GM19455 (cell line): ENCODE measurements at regions not wholly inside any gene's neighbourhood (a gene's known extent, or its start where the extent isn't known, plus 50 kb on each side); places are given as distances from the start of the nearest gene placed in this dataset.

ENCODE experiments used
- ATAC-seq: cut with Tn5 transposase; IDR thresholded peaks from one replicate; pipeline ENCODE4 v1.9.1; 2021; ENCODE audit not compliant: unreplicated experiment

DNA sequence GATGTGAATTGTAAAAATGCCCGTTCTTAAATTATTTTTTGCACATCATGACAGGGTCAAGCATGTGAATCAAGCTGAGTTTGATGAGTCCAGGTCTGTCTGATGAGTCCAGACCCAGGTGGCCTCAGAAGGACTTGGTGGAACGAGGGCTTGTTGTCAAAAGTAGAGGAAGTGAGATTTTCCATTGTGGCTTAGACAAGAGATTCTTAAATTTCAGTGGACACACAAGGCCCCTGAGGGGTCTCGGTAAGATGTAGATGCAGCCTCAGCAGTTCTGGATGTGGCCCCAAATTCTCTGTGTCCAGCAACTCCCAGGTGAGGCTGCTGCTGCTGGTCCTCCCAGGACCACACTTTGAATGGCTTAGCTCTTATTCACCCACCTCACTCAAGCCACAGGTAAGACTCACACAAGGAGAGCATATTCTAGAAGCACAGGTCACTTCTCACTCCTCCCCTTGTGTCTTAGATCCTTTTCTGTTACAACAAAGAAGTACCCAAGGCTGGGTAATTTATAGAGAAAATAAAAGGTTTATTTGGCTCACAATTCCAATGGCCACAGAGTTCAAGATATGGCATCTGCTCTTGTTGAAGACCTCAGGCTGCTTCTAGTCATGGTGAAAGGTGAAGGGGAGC lies 98.8 kb downstream of the GGTLC2 start:
- no peak for ATAC-seq

DNA sequence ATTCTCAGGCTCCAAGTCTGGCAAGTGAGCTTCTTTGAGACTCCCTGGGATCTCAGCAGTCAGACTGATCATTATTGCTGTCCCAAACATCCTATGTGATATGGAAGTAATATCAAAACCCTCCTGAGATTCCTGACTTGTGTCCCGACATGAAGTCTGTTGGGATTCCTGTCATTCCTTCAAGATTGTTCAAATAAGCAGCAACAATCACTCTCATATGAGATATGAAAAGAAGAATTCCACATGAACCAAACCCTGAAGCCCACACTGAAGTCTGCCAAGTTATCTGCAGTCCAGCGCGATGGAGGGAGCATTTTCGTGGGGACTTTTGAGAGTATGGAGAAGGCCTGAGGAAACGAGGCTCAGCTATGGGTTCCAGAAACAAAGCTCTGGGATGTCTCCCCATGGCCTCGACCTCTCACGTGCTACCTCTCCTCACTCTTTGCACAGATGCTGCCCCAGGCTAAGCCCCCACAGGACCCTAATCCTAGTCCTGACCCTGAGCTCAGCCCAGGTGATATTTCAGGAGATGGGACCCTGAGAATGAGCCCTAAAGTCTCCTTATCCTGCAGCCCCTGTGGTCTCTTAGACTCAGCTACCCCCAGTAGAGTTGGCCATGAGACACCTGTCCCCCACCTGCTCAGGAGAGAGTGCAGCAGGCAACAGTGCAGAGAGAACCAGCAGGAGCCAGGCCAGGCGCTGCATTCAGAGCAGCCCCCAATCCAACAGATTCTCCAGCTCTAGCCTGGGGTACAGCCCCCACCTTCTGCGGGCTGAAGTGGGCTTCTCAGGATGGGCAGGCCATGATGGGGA lies 100.2 kb downstream of the GGTLC2 start:
- no peak for ATAC-seq

DNA sequence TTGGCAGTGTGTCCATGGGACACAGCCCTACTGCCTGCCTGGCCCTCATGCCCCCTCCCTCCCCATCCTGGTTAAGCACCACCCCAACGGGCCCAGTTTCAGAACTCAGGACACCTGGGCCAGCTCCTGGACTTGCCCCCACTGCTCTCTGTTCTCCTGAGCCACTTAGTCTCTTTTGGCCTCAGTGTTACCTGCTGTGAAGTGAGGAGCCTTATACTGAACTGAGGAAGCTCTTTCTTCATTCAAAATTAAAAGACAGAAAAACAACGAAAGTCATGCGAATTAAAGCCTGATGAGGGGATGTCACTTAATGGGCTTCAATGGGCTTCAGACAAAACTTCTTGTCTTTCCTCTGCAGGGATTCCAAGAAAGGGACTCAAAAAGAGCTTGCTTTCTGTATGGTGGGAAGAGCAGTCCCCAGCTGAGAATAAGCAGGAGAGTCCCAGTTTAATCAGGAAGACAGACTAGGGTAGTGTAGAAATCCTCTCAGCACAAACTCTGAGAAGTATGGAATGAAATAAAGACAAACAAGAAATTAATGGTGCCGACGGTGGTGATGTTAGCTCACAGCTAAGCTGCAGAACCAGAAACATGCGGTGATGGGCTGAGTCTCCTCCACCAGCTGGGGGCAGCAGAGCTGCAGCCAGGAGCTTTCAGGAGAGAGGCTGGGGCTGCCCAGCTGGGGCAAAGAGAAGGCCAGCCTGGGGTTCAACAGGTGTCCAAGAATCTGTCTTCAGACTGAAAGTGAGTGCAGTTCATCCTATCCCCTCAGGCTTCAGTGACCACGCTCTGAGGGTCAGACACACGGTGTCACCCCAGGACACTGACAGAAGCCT lies 101.0 kb downstream of the GGTLC2 start:
- no peak for ATAC-seq

DNA sequence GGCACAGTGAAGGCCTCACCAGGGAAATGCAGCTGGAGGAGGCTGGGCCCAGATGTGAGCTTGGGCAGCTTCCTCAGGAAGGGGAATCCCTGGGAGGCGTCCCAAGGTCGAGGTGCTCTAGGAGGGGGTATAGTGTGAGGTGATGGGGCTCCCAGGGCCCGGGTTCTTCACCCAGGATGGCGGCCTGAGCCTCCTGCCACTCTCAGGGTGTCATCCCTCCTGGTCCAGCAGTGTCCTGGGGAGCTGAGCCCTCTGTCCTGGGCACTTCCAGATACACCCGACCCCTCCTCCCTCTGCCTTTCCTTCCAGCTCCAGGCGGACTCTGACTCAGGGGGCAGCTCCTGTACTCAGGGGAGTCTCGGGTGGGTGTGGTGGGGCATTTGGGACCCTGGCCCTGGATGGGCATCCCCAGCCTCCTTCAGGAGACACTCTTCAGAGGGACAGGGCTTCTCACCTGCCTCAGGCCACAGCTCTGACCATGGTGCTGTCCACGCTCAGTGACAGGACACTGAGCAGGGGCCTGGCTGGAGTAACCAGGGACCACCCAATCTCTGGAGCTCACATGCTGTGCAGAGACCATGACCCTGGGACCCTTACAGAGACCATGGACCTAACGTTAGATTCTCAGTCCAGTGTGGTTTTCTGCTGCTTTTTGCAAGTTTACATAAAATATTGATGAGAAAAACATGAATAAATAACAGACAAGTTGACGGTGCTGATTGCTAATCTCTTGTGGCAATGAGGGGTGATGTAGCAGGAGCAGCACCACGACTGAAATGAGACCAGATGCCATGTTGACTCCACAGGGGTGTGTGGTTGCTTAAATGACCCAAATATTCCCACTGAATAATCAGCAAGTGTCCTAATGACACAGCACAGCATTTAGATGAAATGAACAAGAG lies 101.9 kb downstream of the GGTLC2 start:
- ATAC-seq: no peak

DNA sequence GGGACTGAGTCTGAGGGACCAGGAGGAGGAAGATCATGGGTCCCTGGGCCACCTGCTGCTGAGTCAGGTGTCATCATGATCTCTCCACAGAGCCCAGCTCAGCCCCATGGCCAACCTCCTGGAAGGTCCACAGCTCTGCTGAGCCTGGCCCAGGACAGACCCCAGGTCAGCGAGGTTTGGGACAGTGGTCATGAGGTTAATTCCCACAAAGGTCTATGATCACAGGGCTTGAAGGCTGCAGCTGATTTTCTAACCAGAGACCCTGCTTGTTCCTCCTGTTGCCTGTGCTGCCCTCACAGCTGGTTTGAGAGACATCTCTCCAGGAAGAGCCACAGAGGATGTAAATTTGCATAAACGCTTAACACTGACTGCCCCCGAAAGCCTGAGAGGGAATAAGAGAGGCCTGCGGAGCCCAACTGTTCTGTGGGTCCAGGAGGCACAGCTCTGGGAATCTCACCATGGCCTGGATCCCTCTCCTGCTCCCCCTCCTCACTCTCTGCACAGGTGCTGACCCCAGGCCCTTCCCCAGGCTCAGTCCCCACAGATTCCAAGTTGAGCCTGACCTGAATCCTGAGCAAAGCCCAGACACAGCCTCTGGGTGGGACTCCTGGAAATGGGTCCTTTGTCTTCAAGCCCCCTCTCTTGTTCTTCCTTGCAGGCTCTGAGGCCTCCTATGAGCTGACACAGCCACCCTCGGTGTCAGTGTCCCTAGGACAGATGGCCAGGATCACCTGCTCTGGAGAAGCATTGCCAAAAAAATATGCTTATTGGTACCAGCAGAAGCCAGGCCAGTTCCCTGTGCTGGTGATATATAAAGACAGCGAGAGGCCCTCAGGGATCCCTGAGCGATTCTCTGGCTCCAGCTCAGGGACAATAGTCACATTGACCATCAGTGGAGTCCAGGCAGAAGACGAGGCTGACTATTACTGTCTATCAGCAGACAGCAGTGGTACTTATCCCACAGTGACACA lies 102.8 kb downstream of the GGTLC2 start:
- peak; percentile 64 for ATAC-seq

DNA sequence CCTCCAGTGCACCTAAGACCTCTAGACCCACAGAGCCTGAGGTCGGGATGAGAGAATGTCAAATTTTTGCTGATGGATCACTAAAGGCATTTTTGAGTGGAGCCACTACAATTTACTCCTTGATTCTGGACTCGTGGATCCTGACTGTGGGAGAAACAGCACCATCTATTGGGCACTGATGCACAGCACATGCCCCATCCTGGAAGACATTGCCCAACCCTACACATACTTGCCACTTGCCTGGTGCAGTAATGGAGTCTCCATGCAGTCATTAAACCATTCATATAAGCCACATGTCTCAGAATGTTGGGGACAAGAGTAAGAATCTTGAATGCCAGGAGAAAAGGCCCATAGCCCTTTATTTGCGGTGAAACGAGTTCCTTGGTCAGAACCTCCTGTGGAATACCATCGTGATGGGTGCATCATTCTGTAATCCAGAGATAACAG lies 103.9 kb downstream of the GGTLC2 start:
- no peak for ATAC-seq

DNA sequence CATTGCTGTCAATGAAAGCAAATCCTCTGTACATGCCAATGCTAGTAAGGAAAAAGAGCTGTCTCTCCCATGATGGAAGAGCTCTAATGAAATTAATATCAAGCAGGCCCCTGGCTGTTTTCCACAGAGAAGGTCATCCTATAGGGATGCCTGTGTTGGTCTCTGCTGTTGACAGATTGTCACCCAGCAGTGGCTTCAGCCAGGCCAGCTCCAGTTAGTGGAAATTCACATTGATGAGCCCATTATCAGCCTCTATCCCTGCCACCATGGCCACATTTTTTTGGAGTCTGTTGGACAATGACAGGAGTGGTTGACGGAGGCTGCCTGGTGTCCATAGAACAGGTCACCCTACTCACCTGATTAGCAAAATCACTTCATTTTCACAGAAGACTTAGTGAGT lies 104.3 kb downstream of the GGTLC2 start:
- no peak for ATAC-seq

DNA sequence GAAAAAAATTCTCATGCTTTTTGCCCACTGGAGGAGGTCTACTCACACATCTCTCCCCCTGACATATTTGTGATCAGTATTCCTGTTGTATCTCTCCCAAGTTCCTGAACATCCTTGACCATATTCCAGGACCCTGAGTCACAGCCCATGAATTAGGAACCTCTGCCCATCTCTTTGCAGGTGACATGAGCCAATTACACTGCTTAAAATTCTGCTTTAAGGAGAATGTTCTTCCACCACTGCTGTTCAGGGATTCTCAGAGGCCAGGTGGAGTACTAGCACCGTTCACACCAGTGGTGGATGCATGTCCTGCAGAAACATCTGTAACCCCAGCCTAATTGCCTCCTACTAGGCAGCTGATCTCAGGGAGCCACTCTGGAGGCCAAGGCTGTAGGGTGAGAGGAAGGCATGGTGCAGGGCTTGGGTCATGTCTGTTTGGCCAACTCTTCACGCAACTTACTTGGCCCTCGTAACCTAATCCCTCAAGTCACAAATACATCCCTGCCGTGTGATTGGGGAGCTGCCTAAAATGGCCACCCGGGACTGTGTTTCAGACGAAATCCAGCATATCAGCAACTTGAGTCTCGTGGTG lies 104.8 kb downstream of the GGTLC2 start:
- no peak for ATAC-seq

DNA sequence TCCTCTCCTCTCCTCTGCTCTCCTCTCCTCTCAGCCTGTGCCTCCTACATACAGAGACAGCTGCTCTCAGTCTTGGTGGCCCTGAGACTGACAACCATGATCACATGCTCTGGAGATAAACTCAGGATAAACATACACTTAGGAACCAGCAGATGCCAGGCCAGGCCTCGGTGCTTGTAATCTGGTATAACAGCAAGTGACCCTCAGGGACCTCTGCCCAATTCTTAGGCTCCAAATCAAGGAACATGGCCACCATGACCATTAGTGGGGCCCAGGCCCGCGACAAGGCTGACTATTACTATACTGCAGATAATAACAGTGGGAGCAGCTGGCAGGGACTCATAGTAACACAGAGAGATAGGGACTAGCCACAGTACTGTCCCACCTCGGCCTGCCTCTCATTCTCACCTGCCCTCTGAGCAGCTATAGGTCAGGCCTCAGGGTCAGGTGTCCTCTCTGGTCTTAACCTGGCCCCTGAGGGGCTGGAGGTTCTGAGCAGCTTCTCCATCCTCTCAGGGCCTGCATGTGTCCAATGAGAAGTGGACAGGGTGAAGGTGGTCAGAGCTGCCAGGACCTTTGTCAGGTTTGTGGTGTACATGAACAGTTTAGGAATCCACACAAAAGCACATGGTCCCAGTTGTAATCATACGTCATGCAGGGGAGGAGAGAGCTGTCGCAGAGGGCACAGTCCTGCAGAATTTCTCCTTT lies 106.1 kb downstream of the GGTLC2 start:
- ATAC-seq: no peak

DNA sequence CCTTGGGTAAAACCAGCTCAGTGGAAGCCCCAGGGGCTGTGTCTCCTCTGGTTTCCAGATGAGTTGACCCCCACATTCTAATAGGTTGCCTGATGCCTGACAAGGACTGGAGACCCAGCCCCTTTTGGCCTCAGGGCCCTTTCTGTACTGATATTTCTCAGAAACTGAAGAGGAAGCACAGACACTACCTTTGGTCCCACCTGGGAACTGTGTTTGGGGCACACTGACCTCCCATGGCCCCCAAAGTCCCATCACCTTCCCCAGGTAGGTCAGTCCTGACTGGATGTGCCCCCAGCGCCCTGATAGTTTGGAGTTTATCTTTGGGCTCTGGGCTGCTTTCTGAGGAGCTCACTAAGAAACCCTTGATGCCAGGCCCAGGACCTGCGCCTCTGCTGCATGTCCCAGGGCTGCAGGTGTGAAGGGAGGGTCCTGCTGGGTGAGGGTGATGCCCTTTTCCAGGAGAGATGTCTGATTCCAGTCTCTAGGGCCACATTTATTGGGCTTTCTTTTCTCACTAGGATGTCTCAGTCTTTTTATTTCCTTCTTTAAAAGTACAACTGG lies 106.7 kb downstream of the GGTLC2 start:
- ATAC-seq: no peak

DNA sequence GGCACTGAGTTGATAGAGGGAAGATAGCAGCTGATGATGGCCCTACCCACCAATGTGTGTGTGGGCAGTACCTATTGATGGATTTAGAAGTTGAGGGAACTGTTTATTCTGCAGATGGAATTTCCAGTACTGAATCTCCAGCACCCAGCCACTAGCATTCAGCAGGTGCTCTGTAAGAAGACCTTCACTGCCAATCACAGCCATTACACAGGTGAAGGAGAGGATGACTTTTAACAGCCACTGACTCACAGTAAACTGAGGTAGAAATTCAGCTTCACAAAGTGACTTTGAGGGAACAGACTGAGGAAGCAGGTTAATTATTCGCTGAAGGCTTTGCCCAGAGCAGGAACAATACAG lies 107.8 kb downstream of the GGTLC2 start:
- ATAC-seq: no peak

DNA sequence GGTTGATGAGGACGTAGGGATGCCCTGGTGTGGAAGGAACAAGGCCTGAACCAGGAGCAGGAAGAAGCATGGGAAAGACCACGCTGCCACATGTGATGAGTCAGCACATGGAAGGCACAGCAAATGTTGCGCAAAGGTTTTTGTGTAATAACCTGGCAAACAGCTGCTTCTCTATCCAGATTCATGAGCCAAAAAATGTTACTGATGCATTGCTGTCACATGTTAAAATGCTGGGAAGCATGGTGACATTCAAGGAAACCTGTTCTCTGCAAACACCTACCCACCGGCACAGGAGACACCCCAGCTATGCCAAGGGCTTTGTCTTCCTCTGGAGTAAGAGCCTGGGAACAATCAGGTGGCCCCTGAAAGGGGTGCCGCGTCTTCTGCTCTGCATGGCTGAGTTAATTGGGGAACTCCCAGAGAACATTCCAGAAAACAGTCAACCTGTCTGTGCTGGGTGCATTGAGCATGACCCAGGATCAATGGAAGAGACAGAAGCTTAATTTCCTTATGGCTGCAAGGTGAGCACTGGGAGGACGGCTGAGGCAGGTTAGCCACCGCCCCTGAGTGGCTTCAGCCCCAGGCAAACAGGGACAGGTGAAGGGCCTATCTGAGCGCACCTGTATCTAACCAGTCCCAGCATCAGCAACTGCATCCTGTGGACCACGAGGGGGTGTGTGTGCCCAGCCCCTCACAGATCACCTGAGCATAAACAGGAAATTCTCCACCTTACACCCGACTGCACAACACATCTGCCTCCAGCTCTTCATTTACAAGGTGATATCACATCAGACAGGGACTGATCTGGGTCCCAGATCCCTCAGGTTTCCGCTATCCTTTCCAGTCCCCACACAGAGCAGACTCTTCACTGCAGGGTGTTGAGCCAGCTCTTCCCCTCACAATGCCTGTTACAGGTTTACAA lies 108.4 kb downstream of the GGTLC2 start:
- no peak for ATAC-seq

DNA sequence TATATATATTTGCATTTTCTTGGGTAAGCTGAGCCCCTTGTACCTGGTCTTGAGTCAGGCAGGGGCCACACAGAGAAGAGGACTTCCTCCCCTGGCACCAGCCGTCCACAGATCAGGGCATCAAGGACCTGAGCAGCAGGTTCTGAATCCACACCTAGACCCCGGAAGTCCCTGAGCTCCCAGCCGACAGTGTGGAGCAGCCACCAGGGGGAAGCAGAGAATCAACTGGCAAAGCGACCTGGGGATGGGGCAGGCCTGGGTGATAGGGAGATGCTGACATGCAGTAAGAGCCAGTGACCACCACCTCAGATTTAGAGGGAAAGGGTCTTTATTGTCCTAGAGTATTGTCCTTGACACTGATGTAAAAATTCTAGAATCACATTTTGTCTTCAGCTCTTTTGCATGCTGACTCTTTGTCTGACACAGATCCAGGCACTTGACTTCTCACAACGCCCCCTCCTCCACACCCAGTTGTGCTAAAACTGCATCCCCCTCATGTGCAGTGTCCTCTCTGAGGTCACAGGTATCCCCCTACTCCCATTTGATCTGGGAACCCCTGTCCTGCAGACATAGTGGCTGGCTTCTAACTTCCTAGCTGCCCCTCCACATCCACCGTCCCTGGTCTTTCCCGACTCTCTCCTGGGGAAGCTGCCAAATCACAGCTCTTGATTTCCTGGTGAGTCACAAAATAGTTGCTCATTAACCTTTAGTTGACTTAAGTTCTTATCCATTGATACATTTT lies 109.3 kb downstream of the GGTLC2 start:
- ATAC-seq: no peak

DNA sequence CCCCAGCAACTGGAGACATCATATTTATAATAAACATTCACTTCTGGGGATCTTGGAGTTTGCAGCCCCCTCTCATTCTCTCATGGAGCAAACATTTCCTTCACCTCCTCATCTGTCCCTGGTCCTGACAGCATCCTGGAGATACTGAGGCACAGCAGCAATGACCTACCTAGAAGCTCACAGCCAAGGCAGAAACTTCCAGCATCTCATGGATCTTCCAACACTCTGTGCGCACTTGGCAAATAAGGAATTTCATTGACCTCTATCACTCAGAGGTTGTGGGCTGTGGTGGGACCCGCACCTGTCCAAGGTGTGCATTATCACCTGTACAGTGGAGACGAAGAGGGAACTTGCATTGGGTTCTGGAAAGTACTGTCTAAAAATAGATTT lies 109.8 kb downstream of the GGTLC2 start:
- no peak for ATAC-seq

DNA sequence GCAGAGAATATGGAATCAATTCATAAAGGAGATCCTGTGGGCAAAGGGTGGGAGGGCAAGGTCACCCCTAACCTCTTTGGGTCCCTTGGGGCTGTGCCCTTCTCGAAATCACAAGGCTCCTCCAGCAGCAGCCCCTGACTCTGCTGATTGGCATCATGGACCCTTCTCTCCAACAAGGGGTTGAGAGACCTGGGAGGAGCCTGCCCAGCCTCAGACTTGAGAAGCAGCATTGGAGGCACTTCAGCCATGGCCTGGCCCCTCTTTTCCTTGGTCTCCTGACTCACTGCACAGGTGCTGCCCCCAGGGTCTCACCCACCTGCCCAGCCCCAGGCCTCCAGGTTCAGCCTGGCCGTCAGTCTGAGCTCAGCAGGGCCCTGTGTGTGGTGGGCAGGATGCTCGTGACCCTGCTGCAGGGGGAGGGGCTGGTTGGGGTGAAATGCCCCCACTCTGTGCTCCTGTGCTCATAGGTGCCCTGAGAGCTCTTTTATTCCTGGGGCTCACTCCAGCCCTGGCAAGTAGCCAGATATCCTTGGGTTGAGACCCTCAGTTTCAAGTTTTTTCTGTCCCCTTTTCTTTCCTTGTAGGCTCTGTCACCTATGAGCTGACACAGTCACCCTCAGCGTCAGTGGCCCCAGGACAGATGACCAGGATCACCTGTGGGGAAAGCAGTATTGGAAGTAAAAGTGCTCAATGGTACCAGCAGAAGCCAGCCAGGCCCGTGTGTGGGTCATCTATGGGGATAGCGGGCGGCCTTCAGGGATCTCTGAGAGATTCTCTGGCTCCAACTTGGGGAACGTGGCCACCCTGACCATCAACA lies 110.8 kb downstream of the GGTLC2 start:
- no peak for ATAC-seq

DNA sequence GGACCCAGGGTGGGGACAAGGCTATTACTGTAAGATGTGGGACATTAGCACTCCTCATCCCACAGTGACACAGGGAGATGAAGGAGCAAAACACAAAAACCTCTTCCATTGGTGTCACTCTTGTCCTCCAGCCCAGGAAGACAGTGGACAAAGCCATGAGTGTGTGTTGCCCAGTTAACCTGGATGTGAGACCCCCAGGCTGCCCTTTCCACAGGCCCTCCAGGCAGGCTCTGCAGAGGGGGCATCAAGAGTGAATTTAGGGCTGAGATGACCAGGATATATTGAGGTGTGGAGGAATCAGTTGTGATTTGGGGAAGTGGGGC lies 111.3 kb downstream of the GGTLC2 start:
- ATAC-seq: no peak
